H1 (cell line): ENCODE measurements at regions not wholly inside any gene's neighbourhood (a gene's known extent, or its start where the extent isn't known, plus 50 kb on each side); places are given as distances from the start of the nearest gene placed in this dataset.

Source experiments
- CTCF ChIA-PET: fragments of 300-600 bp; sonication (Branson Sonifier 250); formaldehyde crosslinking; loops from one replicate; lab custom pipeline; 2021; ENCODE audit not compliant: partially characterized antibody; lab: Charles Lee
- POLR2A ChIA-PET: fragments of 300-600 bp; sonication (Branson Sonifier 250); formaldehyde crosslinking; loops from one replicate; lab custom pipeline; 2021; ENCODE audit warnings: inconsistent platforms; ENCODE audit not compliant: partially characterized antibody; lab: Charles Lee
- DNase-seq, 2 experiments: peaks; one replicate each; pipeline versions ENCODE4 v3.0.0 to v3.0.0-alpha.2; 2010 to 2022; ENCODE audit warnings: low spot score in 2 of 2, low read depth in 1 of 2, mixed read lengths in 1 of 2
- FAIRE-seq: peaks from 2 replicates; lab custom pipeline; 2011; peaks lifted over from hg19 to GRCh38; lab: Jason Lieb, UNC
- H2AFZ ChIP-seq: 2 replicates; pipeline ENCODE4 v1.8.1; 2012; ENCODE audit warnings: low read length, inconsistent platforms
- H2AK5ac ChIP-seq: 2 replicates; pipeline ENCODE4 v1.6.1; 2013; ENCODE audit warnings: low read depth, low read length
- H2BK120ac ChIP-seq: replicated peaks from 2 replicates; pipeline ENCODE3; 2013; ENCODE audit warnings: low read depth, low read length, inconsistent platforms
- H2BK12ac ChIP-seq: 2 replicates; pipeline ENCODE4 v1.6.1; 2013; ENCODE audit warnings: low read depth, low read length
- H2BK15ac ChIP-seq: 2 replicates; pipeline ENCODE4 v1.6.1; 2013; ENCODE audit warnings: low read length
- H2BK20ac ChIP-seq: 2 replicates; pipeline ENCODE4 v1.6.1; 2013; ENCODE audit warnings: low read length
- H2BK5ac ChIP-seq: 2 replicates; pipeline ENCODE4 v1.6.1; 2013; ENCODE audit warnings: low read depth, low read length
- H3K14ac ChIP-seq: 2 replicates; pipeline ENCODE4 v1.6.1; 2013; ENCODE audit warnings: inconsistent platforms; ENCODE audit not compliant: insufficient read length
- H3K18ac ChIP-seq: 2 replicates; pipeline ENCODE4 v1.6.1; 2013; ENCODE audit warnings: low read length; ENCODE audit errors: extremely low read depth
- H3K23ac ChIP-seq: 2 replicates; pipeline ENCODE4 v1.6.1; 2013; ENCODE audit warnings: inconsistent platforms; ENCODE audit not compliant: insufficient read length
- H3K23me2 ChIP-seq: 2 replicates; pipeline ENCODE4 v1.6.1; 2013; ENCODE audit warnings: low read depth, low read length
- H3K27ac ChIP-seq: 2 replicates; pipeline ENCODE4 v1.6.1; 2011; ENCODE audit warnings: low read depth, low read length, inconsistent platforms
- H3K27me3 ChIP-seq, 4 experiments: replicated peaks in 1 of 4; 1 replicate in 1 of 4; 2 replicates in 3 of 4; pipeline versions ENCODE4 v1.6.1 to v1.8.1; 2011 to 2013; ENCODE audit warnings: low read length in 3 of 4, mild to moderate bottlenecking in 3 of 4, inconsistent platforms in 2 of 4, mixed read lengths in 2 of 4, moderate library complexity in 1 of 4; ENCODE audit not compliant: control insufficient read depth in 3 of 4, insufficient read depth in 3 of 4; ENCODE audit errors: extremely low read depth in 1 of 4
- H3K36me3 ChIP-seq, 4 experiments: 2 replicates each; pipeline versions ENCODE4 v1.6.1 to v1.8.1; 2011 to 2013; ENCODE audit warnings: mild to moderate bottlenecking in 4 of 4, low read length in 3 of 4, moderate library complexity in 2 of 4, control low read depth in 1 of 4, inconsistent platforms in 1 of 4; ENCODE audit not compliant: insufficient read depth in 4 of 4, control insufficient read depth in 2 of 4
- H3K4ac ChIP-seq: replicated peaks from 2 replicates; pipeline ENCODE3; 2013; ENCODE audit warnings: low read length, low read depth, mixed read lengths, inconsistent platforms; ENCODE audit not compliant: insufficient read length
- H3K4me1 ChIP-seq, 4 experiments: replicated peaks in 1 of 4; 1 replicate in 1 of 4; 2 replicates in 3 of 4; pipeline versions ENCODE4 v1.6.1 to v1.8.1; 2011 to 2013; ENCODE audit warnings: low read length in 3 of 4, inconsistent platforms in 2 of 4, mixed read lengths in 1 of 4; ENCODE audit not compliant: insufficient read depth in 4 of 4, control insufficient read depth in 3 of 4
- H3K4me2 ChIP-seq, 2 experiments: 2 replicates each; pipeline versions ENCODE4 v1.6.1 to v1.8.1; 2011 to 2013; ENCODE audit warnings: low read depth in 2 of 2, low read length in 2 of 2, control low read depth in 1 of 2, inconsistent platforms in 1 of 2, mild to moderate bottlenecking in 1 of 2; ENCODE audit not compliant: insufficient read depth in 1 of 2
- H3K4me3 ChIP-seq, 4 experiments: fragments of 200-600, 300-600 bp in 1 of 4; sonication (generic), shearing (Covaris generic), sonication (Bioruptor Twin) in 1 of 4; 2 replicates each; pipeline versions ENCODE4 v1.5.1 to v1.8.1; 2011 to 2016; ENCODE audit warnings: low read length in 4 of 4, low read depth in 3 of 4, control low read depth in 2 of 4, inconsistent platforms in 2 of 4, mild to moderate bottlenecking in 2 of 4, mixed read lengths in 1 of 4, moderate library complexity in 1 of 4; ENCODE audit not compliant: insufficient read depth in 2 of 4; ENCODE audit errors: extremely low read depth in 1 of 4
- H3K56ac ChIP-seq: replicated peaks from 2 replicates; pipeline ENCODE3; 2013; ENCODE audit warnings: low read depth, mild to moderate bottlenecking, mixed read lengths, low read length, inconsistent platforms; ENCODE audit not compliant: insufficient read length
- H3K79me1 ChIP-seq: 2 replicates; pipeline ENCODE4 v1.6.1; 2013; ENCODE audit warnings: low read depth, low read length, control low read depth
- H3K79me2 ChIP-seq, 2 experiments: 2 replicates each; pipeline versions ENCODE4 v1.6.1 to v1.8.1; 2012 to 2013; ENCODE audit warnings: low read length in 2 of 2, mild to moderate bottlenecking in 2 of 2, inconsistent platforms in 1 of 2; ENCODE audit not compliant: insufficient read depth in 2 of 2, control insufficient read depth in 1 of 2
- H3K9ac ChIP-seq, 4 experiments: replicated peaks in 1 of 4; 1 replicate in 1 of 4; 2 replicates in 3 of 4; pipeline versions ENCODE4 v1.6.1 to v1.8.1; 2011 to 2013; ENCODE audit warnings: low read depth in 3 of 4, low read length in 3 of 4, control low read depth in 2 of 4, mild to moderate bottlenecking in 2 of 4, moderate library complexity in 2 of 4, inconsistent platforms in 1 of 4; ENCODE audit errors: extremely low read depth in 1 of 4
- H3K9me3 ChIP-seq, 2 experiments: 2 replicates each; pipeline versions ENCODE4 v1.6.1 to v1.8.1; 2012 to 2013; ENCODE audit warnings: mild to moderate bottlenecking in 2 of 2, moderate library complexity in 2 of 2, control low read depth in 1 of 2, inconsistent platforms in 1 of 2, low read depth in 1 of 2, low read length in 1 of 2, mixed read lengths in 1 of 2; ENCODE audit not compliant: insufficient read depth in 2 of 2
- H4K20me1 ChIP-seq, 2 experiments: replicated peaks in 1 of 2; 2 replicates each; pipeline versions ENCODE3 to v1.8.1; 2011 to 2013; ENCODE audit warnings: inconsistent platforms in 2 of 2, low read length in 2 of 2, mild to moderate bottlenecking in 1 of 2; ENCODE audit not compliant: insufficient read depth in 2 of 2, control insufficient read depth in 1 of 2
- H4K5ac ChIP-seq: 2 replicates; pipeline ENCODE4 v1.6.1; 2013; ENCODE audit warnings: low read length, low read depth, mixed read lengths, inconsistent platforms; ENCODE audit not compliant: insufficient read length
- H4K8ac ChIP-seq: 2 replicates; pipeline ENCODE4 v1.8.0; 2013; ENCODE audit warnings: mild to moderate bottlenecking, moderate library complexity, low read length, inconsistent platforms; ENCODE audit not compliant: insufficient read depth; ENCODE audit errors: extremely low read depth
- H4K91ac ChIP-seq: replicated peaks from 2 replicates; pipeline ENCODE3; 2013; ENCODE audit warnings: low read length, mixed read lengths, inconsistent platforms; ENCODE audit not compliant: insufficient read length
- JUND ChIP-seq: IDR thresholded peaks from 2 replicates; pipeline ENCODE4 v1.6.1; 2011; ENCODE audit warnings: mild to moderate bottlenecking, improper control_type of control experiment, low read length
- RAD21 ChIP-seq, 2 experiments: IDR thresholded peaks in 1 of 2; conservative IDR thresholded peaks in 1 of 2; 2 replicates each; pipeline ENCODE4 v1.6.1; 2011; ENCODE audit warnings: low read depth in 2 of 2, low read length in 2 of 2, improper control_type of control experiment in 1 of 2, inconsistent platforms in 1 of 2, mild to moderate bottlenecking in 1 of 2, moderate library complexity in 1 of 2
- RBBP5 ChIP-seq: IDR thresholded peaks from 2 replicates; pipeline ENCODE4 v1.7.1; 2012; ENCODE audit warnings: low read depth, mild to moderate bottlenecking, inconsistent platforms, low read length, moderate library complexity, borderline replicate concordance
- SAP30 ChIP-seq: fragments of 300-600 bp; sonication (generic); IDR thresholded peaks from 2 replicates; pipeline ENCODE4 v1.7.1; 2012; ENCODE audit warnings: low read length, moderate library complexity, mild to moderate bottlenecking, inconsistent platforms; ENCODE audit not compliant: insufficient read depth, insufficient replicate concordance
- TAF1 ChIP-seq: IDR thresholded peaks from 2 replicates; pipeline ENCODE4 v1.6.1; 2011; ENCODE audit warnings: mild to moderate bottlenecking, low read depth, low read length
- WGBS, 2 experiments: shearing (Covaris generic) in 1 of 2; methylation state at CpG; one replicate each; pipeline versions ENCODE4 v1.1.6 to v1.1.7; 2013 to 2015; ENCODE audit warnings: low lambda C conversion rate in 2 of 2, mixed read lengths in 2 of 2, inconsistent platforms in 1 of 2, low coverage in 1 of 2, missing lambda C conversion rate in 1 of 2; ENCODE audit not compliant: insufficient replicate concordance in 2 of 2, insufficient coverage in 1 of 2, insufficient read length in 1 of 2; ENCODE audit errors: extremely low coverage in 1 of 2, missing lambda C conversion rate in 1 of 2; 5-methylcytosine and 5-hydroxymethylcytosine counted together

- H3K18ac ChIP-seq = no peak overlapping the region
- no peak overlapping the region for H4K8ac ChIP-seq
- no peak overlapping the region for H3K14ac ChIP-seq
- no peaks in the 10 kb centered on the region for H4K20me1 ChIP-seq
- no peak for FAIRE-seq
- H3K79me2 ChIP-seq = no peaks in the 10 kb centered on the region
- no peak overlapping the region for H3K9ac ChIP-seq
- H2AK5ac ChIP-seq = no peak overlapping the region
- no peak overlapping the region for H4K5ac ChIP-seq
- H2BK20ac ChIP-seq = no peak overlapping the region
- H3K36me3 ChIP-seq = no peaks in the 10 kb centered on the region
- H3K23ac ChIP-seq = no peak overlapping the region
- H2BK12ac ChIP-seq = no peak overlapping the region
- no peaks in the 10 kb centered on the region for H3K27me3 ChIP-seq
- H4K91ac ChIP-seq = no peak overlapping the region
- no peak overlapping the region for H2BK5ac ChIP-seq
- CTCF ChIA-PET = no interaction called here
- H2BK15ac ChIP-seq = no peak overlapping the region
- no peaks in the 10 kb centered on the region for H3K23me2 ChIP-seq
- H3K56ac ChIP-seq = no peak overlapping the region
- H2AFZ ChIP-seq = no peak overlapping the region
- H3K4me1 ChIP-seq = peaks cover 0 to 3% (median 0%) of the 10 kb centered on the region in 4 experiments; a peak in 1 of 7 replicates
- no peak overlapping the region for H2BK120ac ChIP-seq
- H3K79me1 ChIP-seq = no peaks in the 10 kb centered on the region
- H3K27ac ChIP-seq = no peak overlapping the region
- no peak overlapping the region for H3K4me3 ChIP-seq
- DNase-seq = no peak
- POLR2A ChIA-PET = no interaction called here
- peaks cover 17 to 21% of the 10 kb centered on the region in 2 experiments for H3K9me3 ChIP-seq
- 97% methylated on average over 2 of the region's 2 CpGs; no CpG with 5 or more reads in 1 of the 2 experiments for WGBS, 2 experiments
- no peak overlapping the region for H3K4me2 ChIP-seq
- H3K4ac ChIP-seq = no peak overlapping the region
- no peak for TF ChIP-seq TAF1
- TF ChIP-seq RBBP5 = no peak
- TF ChIP-seq SAP30 = no peak
- TF ChIP-seq JUND = no peak
- no peak for TF ChIP-seq RAD21 (IDR thresholded peaks at IDR 0.05 in 1 of 2, conservative IDR thresholded peaks at IDR 0.05 in 1 of 2; ENCODE audit: low read depth in 2 of 2, low read length in 2 of 2)
Observed at GRCh38 chr13:107452833-107453232, 762.5 kb downstream of the LIG4 start.
